Fibroblast of lung (primary cell): ENCODE measurements at regions not wholly inside any gene's neighbourhood (a gene's known extent, or its start where the extent isn't known, plus 50 kb on each side); places are given as distances from the start of the nearest gene placed in this dataset.

Experiments
- DNase-seq, 2 donors: peaks; one replicate each; pipeline versions ENCODE4 v3.0.0 to v3.0.0-alpha.2; 2010; ENCODE audit warnings: low read depth in 2 of 2
- H2AFZ ChIP-seq: 2 replicates; pipeline ENCODE4 v1.5.1; 2012; ENCODE audit warnings: low read length, control low read depth, inconsistent platforms
- H3K27ac ChIP-seq: 2 replicates; pipeline ENCODE4 v1.5.1; 2011; ENCODE audit warnings: low read length, control low read depth; ENCODE audit not compliant: insufficient read depth
- H3K27me3 ChIP-seq: 2 replicates; pipeline ENCODE4 v1.5.1; 2011; ENCODE audit warnings: mild to moderate bottlenecking, low read length; ENCODE audit not compliant: control insufficient read depth, insufficient read depth
- H3K36me3 ChIP-seq: 2 replicates; pipeline ENCODE4 v1.5.1; 2011; ENCODE audit warnings: low read length; ENCODE audit not compliant: control insufficient read depth, insufficient read depth
- H3K4me1 ChIP-seq: 2 replicates; pipeline ENCODE4 v1.5.1; 2011; ENCODE audit warnings: low read length; ENCODE audit not compliant: control insufficient read depth, insufficient read depth; ENCODE audit errors: extremely low read depth
- H3K4me2 ChIP-seq: 2 replicates; pipeline ENCODE4 v1.5.1; 2011; ENCODE audit warnings: low read length, control low read depth; ENCODE audit not compliant: insufficient read depth; ENCODE audit errors: extremely low read depth
- H3K4me3 ChIP-seq, 4 experiments: fragments of 200-600 bp in 1 of 4; sonication (generic) in 1 of 4; replicated peaks in 1 of 4; 2 replicates each; pipeline ENCODE4 v1.5.1; 2011 to 2016; ENCODE audit warnings: low read length in 4 of 4, low read depth in 3 of 4, mild to moderate bottlenecking in 3 of 4, control low read depth in 2 of 4, inconsistent platforms in 1 of 4, mixed read lengths in 1 of 4; ENCODE audit not compliant: insufficient read depth in 1 of 4; ENCODE audit errors: control extremely low read depth in 1 of 4
- H3K79me2 ChIP-seq: 2 replicates; pipeline ENCODE4 v1.5.1; 2012; ENCODE audit warnings: mild to moderate bottlenecking, low read length, inconsistent platforms; ENCODE audit not compliant: control insufficient read depth, insufficient read depth
- H3K9ac ChIP-seq: 2 replicates; pipeline ENCODE4 v1.5.1; 2011; ENCODE audit warnings: mild to moderate bottlenecking, low read length, control low read depth; ENCODE audit not compliant: insufficient read depth
- H3K9me3 ChIP-seq: 2 replicates; pipeline ENCODE4 v1.5.1; 2012; ENCODE audit warnings: low read depth, low read length; ENCODE audit not compliant: control insufficient read depth, insufficient read depth
- H4K20me1 ChIP-seq: 2 replicates; pipeline ENCODE4 v1.5.1; 2011; ENCODE audit warnings: low read length; ENCODE audit not compliant: control insufficient read depth, insufficient read depth; ENCODE audit errors: extremely low read depth
- EZH2 ChIP-seq: IDR thresholded peaks from 2 replicates; pipeline ENCODE4 v1.5.1; 2012; ENCODE audit warnings: low read length, control low read depth, mild to moderate bottlenecking; ENCODE audit errors: missing control alignments
- TF ChIP-seq, protein P1 (sequence below), 2 donors: IDR thresholded peaks in 1 of 2; conservative IDR thresholded peaks in 1 of 2; 1 replicate in 1 of 2; 2 replicates in 1 of 2; pipeline ENCODE4 v1.5.1; 2011 to 2012; ENCODE audit warnings: low read length in 2 of 2, control low read depth in 1 of 2, inconsistent platforms in 1 of 2, low read depth in 1 of 2, mild to moderate bottlenecking in 1 of 2

DNA sequence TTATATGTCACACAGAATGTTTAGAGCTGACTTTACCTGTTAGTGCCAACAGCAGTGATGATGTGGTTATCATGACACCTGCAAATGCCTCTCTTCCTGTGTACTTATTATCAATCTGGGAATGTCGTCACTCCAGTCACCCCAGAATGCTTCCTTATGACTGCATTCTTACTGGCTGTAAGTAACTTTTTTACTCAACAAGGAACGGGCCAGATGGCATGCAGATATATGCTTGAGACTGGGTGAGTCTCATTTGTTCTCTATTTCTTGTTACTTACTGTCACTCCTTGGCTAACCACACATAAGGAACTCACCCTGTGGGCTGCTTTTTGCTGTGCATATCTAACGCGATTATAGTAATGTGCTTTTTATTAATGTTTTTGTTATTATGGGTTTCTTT lies 385.5 kb upstream of the MEF2C start:
- Histone ChIP-seq H2AFZ (no peak overlapping the region), H4K20me1 (no peaks in the 10 kb centered on the region), H3K4me2 (no peak overlapping the region), H3K9me3 (no peaks in the 10 kb centered on the region), H3K27me3 (no peaks in the 10 kb centered on the region), H3K36me3 (no peaks in the 10 kb centered on the region), H3K4me3 (no peak overlapping the region), H3K27ac (no peak overlapping the region), H3K4me1 (no peaks in the 10 kb centered on the region), H3K9ac (no peak overlapping the region), H3K79me2 (no peaks in the 10 kb centered on the region)
- DNase-seq, result no peak
- TF ChIP-seq, protein P1, sequence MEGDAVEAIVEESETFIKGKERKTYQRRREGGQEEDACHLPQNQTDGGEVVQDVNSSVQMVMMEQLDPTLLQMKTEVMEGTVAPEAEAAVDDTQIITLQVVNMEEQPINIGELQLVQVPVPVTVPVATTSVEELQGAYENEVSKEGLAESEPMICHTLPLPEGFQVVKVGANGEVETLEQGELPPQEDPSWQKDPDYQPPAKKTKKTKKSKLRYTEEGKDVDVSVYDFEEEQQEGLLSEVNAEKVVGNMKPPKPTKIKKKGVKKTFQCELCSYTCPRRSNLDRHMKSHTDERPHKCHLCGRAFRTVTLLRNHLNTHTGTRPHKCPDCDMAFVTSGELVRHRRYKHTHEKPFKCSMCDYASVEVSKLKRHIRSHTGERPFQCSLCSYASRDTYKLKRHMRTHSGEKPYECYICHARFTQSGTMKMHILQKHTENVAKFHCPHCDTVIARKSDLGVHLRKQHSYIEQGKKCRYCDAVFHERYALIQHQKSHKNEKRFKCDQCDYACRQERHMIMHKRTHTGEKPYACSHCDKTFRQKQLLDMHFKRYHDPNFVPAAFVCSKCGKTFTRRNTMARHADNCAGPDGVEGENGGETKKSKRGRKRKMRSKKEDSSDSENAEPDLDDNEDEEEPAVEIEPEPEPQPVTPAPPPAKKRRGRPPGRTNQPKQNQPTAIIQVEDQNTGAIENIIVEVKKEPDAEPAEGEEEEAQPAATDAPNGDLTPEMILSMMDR (conservative IDR thresholded peaks at IDR 0.05 in 1 of 2, IDR thresholded peaks at IDR 0.05 in 1 of 2; ENCODE audit: low read depth in 1 of 2, low read length in 2 of 2), result no peak
- TF ChIP-seq EZH2, result no peak

DNA sequence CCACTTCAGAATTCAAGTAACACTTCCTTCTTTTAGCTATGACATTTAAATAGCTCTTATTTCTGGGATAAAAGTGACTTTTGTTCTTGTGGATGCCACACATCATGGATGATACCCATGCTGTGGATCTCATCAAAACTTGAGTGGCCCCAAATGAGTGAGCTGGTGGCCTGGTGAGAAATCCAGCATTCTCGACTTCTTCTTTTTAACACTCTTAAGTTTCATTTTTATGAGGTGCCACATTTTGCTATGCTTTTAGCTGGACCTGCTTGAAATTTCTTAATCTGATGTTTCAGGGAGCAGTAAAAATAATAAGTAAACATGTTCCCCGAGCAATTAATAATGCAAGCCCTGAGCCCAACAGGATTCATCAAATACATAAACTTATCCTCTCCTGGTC lies 384.8 kb upstream of the MEF2C start:
- TF ChIP-seq EZH2, result no peak
- TF ChIP-seq, protein P1 (conservative IDR thresholded peaks at IDR 0.05 in 1 of 2, IDR thresholded peaks at IDR 0.05 in 1 of 2; ENCODE audit: low read depth in 1 of 2, low read length in 2 of 2), result no peak
- no peak for DNase-seq
- no peaks in the 10 kb centered on the region for H3K9me3 ChIP-seq
- no peaks in the 10 kb centered on the region for H4K20me1 ChIP-seq
- no peak overlapping the region for H3K4me3 ChIP-seq
- H3K27me3 ChIP-seq, result no peaks in the 10 kb centered on the region
- no peak overlapping the region for H3K9ac ChIP-seq
- no peaks in the 10 kb centered on the region for H3K36me3 ChIP-seq
- no peak overlapping the region for H2AFZ ChIP-seq
- no peaks in the 10 kb centered on the region for H3K4me1 ChIP-seq
- H3K79me2 ChIP-seq, result no peaks in the 10 kb centered on the region
- no peak overlapping the region for H3K4me2 ChIP-seq
- no peak overlapping the region for H3K27ac ChIP-seq

DNA sequence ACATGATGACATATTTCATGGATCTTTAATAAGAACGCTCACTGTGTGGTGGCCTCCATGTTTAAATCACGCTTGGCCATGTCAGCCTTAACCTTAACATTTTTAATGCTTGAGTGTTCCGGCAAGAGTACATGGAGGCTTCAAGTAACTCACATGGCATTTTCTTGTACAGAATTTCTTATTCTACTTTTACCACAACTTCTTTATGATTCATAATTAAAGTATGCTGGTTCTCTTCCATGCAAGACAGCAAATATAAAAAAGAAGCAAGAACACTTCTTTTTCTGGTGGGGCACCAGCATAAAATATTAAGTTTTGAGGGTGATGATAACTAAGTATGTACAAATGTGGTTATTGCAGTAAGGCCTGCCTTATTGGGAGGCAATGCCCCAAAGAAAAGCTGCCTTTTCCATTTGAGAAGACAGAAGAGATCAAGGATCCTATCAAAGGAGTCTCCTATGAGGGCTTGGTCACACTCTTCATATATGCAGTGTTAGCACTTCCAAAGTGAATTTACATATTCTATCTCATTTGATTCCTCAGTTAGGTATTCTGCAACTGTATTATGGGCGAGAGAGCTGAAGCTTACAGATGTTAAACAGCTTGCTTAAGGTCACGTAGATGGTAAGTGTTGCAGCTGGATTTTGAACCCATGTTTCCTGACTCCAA lies 382.7 kb upstream of the MEF2C start:
- H2AFZ ChIP-seq, result no peak overlapping the region
- H3K27ac ChIP-seq, result no peak overlapping the region

More for the DNA sequence above, 382.7 kb upstream of the MEF2C start:
- Histone ChIP-seq H3K4me2 (no peak overlapping the region), H3K79me2 (no peaks in the 10 kb centered on the region), H3K27me3 (no peaks in the 10 kb centered on the region), H3K36me3 (no peaks in the 10 kb centered on the region), H3K9ac (no peak overlapping the region), H3K4me1 (no peaks in the 10 kb centered on the region), H4K20me1 (no peaks in the 10 kb centered on the region), H3K4me3 (no peak overlapping the region), H3K9me3 (no peaks in the 10 kb centered on the region)
- TF ChIP-seq, protein P1 (conservative IDR thresholded peaks at IDR 0.05 in 1 of 2, IDR thresholded peaks at IDR 0.05 in 1 of 2; ENCODE audit: low read depth in 1 of 2, low read length in 2 of 2), result no peak
- no peak for TF ChIP-seq EZH2
- peak; percentile 86 to 93 for DNase-seq
